ENCODE measurements at regions not wholly inside any gene's neighbourhood (a gene's known extent, or its start where the extent isn't known, plus 50 kb on each side); places are given as distances from the start of the nearest gene placed in this dataset.
"Not testable (repeated sequence)": the region's sequence is repeated elsewhere in the genome, so short reads cannot be mapped to it uniquely, and the experiment has no call there.

- no peak for TF ChIP-seq CTCF (IDR thresholded peaks at IDR 0.05; ENCODE audit: insufficient read depth, missing control alignments)
- no peak for FAIRE-seq
- no peak for DNase-seq (ENCODE audit: insufficient read length, low spot score)
Observed at GRCh38 chr15:69767191-69767590, 314.6 kb downstream of the RPLP1 start.

GRCh38 chr15:69769336-69769735, 316.7 kb downstream of the RPLP1 start:
- not testable (repeated sequence) for FAIRE-seq; DNase-seq (ENCODE audit: insufficient read length, low spot score)

GRCh38 chr15:69774258-69774657, 321.6 kb downstream of the RPLP1 start:
- DNase-seq (ENCODE audit: insufficient read length, low spot score); FAIRE-seq: not testable (repeated sequence)

GRCh38 chr15:69774711-69775110, 322.1 kb downstream of the RPLP1 start:
- DNase-seq (ENCODE audit: insufficient read length, low spot score); FAIRE-seq: not testable (repeated sequence)

- TF ChIP-seq CTCF (IDR thresholded peaks at IDR 0.05; ENCODE audit: insufficient read depth, missing control alignments) = no peak
- DNase-seq (ENCODE audit: insufficient read length, low spot score) (no peak), FAIRE-seq (no peak)
Observed at GRCh38 chr15:69777356-69777755, 320.4 kb downstream of the TLE3 start.

GRCh38 chr15:69780374-69780773, 317.3 kb downstream of the TLE3 start:
- DNase-seq (ENCODE audit: insufficient read length, low spot score) (no peak), FAIRE-seq (no peak)
- no peak for TF ChIP-seq CTCF (IDR thresholded peaks at IDR 0.05; ENCODE audit: insufficient read depth, missing control alignments)

- DNase-seq (ENCODE audit: insufficient read length, low spot score) = no peak
- no peak for FAIRE-seq
- TF ChIP-seq CTCF (IDR thresholded peaks at IDR 0.05; ENCODE audit: insufficient read depth, missing control alignments) = no peak
Observed at GRCh38 chr15:69780981-69781380, 316.7 kb downstream of the TLE3 start.

GRCh38 chr15:69781411-69782125, 316.1 kb downstream of the TLE3 start:
- FAIRE-seq (no peak), DNase-seq (ENCODE audit: insufficient read length, low spot score) (no peak)
- no peak for TF ChIP-seq CTCF (IDR thresholded peaks at IDR 0.05; ENCODE audit: insufficient read depth, missing control alignments)

- no peak for DNase-seq (ENCODE audit: insufficient read length, low spot score)
- no peak for FAIRE-seq
- no peak for TF ChIP-seq CTCF (IDR thresholded peaks at IDR 0.05; ENCODE audit: insufficient read depth, missing control alignments)
Observed at GRCh38 chr15:69782139-69782658, 315.5 kb downstream of the TLE3 start.

Measured in D721Med (cell line).